ENCODE measurements at regions not wholly inside any gene's neighbourhood (a gene's known extent, or its start where the extent isn't known, plus 50 kb on each side); places are given as distances from the start of the nearest gene placed in this dataset.

DNA sequence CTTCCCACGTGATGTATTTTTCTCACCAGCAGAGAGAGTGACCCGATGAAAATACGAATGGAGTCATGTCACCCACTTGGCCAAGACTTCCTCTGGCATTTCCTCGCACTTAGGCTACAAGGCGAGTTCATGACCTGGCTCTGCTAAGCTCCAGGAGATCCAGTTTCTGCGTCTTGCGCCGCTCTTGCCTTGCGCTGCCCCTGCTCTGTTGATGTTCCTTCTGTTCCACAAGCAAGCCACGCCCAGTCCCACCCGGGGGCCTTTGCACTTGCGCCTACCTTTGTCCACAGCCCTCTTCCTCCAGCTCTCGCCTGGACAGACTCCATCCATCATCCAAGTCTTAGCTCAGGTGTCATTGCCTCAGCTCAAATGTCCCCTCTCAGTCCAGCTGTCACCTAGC lies 116.3 kb upstream of the SHH start:
- TF ChIP-seq, protein P1, sequence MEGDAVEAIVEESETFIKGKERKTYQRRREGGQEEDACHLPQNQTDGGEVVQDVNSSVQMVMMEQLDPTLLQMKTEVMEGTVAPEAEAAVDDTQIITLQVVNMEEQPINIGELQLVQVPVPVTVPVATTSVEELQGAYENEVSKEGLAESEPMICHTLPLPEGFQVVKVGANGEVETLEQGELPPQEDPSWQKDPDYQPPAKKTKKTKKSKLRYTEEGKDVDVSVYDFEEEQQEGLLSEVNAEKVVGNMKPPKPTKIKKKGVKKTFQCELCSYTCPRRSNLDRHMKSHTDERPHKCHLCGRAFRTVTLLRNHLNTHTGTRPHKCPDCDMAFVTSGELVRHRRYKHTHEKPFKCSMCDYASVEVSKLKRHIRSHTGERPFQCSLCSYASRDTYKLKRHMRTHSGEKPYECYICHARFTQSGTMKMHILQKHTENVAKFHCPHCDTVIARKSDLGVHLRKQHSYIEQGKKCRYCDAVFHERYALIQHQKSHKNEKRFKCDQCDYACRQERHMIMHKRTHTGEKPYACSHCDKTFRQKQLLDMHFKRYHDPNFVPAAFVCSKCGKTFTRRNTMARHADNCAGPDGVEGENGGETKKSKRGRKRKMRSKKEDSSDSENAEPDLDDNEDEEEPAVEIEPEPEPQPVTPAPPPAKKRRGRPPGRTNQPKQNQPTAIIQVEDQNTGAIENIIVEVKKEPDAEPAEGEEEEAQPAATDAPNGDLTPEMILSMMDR (IDR thresholded peaks at IDR 0.05; ENCODE audit: insufficient read depth, low read depth, low read length), result no peak
- no peak for TF ChIP-seq EZH2 (IDR thresholded peaks at IDR 0.05; ENCODE audit: insufficient read depth, low read length)
